ENCODE measurements at regions not wholly inside any gene's neighbourhood (a gene's known extent, or its start where the extent isn't known, plus 50 kb on each side); places are given as distances from the start of the nearest gene placed in this dataset.

DNA sequence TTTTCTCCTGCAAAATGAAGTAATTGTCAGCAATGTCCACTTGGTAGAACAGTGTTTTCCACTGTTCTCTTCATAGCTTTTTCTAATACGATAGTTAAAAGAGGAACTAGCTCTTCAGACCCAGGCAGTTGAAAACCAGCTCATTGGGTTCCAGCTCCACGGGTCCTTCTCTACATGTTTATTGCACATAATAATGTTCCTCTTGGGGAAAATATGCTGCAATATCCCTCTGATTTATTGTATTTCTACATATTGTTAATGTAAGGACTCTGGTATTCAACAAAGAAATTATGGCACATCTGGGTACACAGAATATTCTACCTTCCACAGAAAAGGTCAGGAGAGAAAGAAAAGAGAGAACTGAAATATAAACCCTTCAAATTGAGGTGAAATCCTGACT lies 473.4 kb downstream of the TRIML1 start:
- TF ChIP-seq SMC3 (IDR thresholded peaks at IDR 0.05) (no peak), KDM5A (IDR thresholded peaks at IDR 0.05) (no peak), BHLHE40 (IDR thresholded peaks at IDR 0.05; ENCODE audit: low read depth, low read length) (no peak), RCOR1 (IDR thresholded peaks at IDR 0.05; ENCODE audit: low read depth, low read length) (no peak), TFCP2L1 (CRISPR knock-in tag; IDR thresholded peaks at IDR 0.05) (no peak), FOSB (CRISPR knock-in tag; IDR thresholded peaks at IDR 0.05) (no peak), MYC (IDR thresholded peaks at IDR 0.05; ENCODE audit: borderline replicate concordance, low read length) (no peak)
- TF ChIP-seq, protein P1, sequence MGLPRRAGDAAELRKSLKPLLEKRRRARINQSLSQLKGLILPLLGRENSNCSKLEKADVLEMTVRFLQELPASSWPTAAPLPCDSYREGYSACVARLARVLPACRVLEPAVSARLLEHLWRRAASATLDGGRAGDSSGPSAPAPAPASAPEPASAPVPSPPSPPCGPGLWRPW (IDR thresholded peaks at IDR 0.05) = no peak
- no peaks in the 10 kb centered on the region for H3K9me3 ChIP-seq
- 87% methylated on average over 2 of the region's 2 CpGs for WGBS (ENCODE audit: missing lambda C conversion rate)
- no peak overlapping the region for H3K4me2 ChIP-seq
- H3K4me1 ChIP-seq = no peaks in the 10 kb centered on the region
- H3K4me3 ChIP-seq = no peak overlapping the region
- FAIRE-seq (no peak), ATAC-seq (no peak), DNase-seq (ENCODE audit: low read depth in 1 of 2, low spot score in 1 of 2) (no peak)
- ChIA-PET POLR2A (no interaction called here), CTCF (no interaction called here)
- no peak overlapping the region for H3K27ac ChIP-seq

DNA sequence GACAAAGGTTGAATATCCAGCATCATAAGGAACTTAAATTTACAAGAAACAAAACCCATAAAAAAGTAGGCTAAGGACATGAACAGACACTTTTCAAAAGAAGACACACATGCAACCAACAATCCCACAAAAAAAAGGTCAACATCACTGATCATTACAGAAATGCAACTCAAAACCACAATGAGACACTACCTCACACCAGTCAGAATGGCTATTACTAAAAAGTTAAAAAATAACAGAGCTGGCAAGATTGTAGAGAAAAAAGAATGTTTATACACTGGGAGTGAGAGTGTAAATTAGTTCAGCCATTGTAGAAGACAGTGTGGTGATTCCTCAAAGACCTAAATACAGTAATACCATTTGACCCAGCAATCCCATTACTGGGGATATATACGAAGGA lies 474.7 kb downstream of the TRIML1 start:
- Histone ChIP-seq H3K4me2 (no peak overlapping the region), H3K4me1 (no peaks in the 10 kb centered on the region), H3K9me3 (no peaks in the 10 kb centered on the region), H3K4me3 (no peak overlapping the region), H3K27ac (no peak overlapping the region)
- DNase-seq (ENCODE audit: low read depth in 1 of 2, low spot score in 1 of 2) (no peak), ATAC-seq (no peak), FAIRE-seq (no peak)
- CTCF ChIA-PET = no interaction called here
- TF ChIP-seq TFCP2L1 (CRISPR knock-in tag; IDR thresholded peaks at IDR 0.05) (no peak), FOXS1 (CRISPR knock-in tag; IDR thresholded peaks at IDR 0.05) (no peak), ZFP36 (IDR thresholded peaks at IDR 0.05; ENCODE audit: borderline replicate concordance, partially characterized antibody) (no peak), CBX2 (IDR thresholded peaks at IDR 0.05; ENCODE audit: borderline replicate concordance, low read depth) (no peak), HEYL (CRISPR knock-in tag; IDR thresholded peaks at IDR 0.05) (no peak), MAZ (IDR thresholded peaks at IDR 0.05; ENCODE audit: borderline replicate concordance, low read depth, low read length) (no peak), JUNB (IDR thresholded peaks at IDR 0.05) (no peak), ESRRA (IDR thresholded peaks at IDR 0.05; ENCODE audit: borderline replicate concordance, low read length) (no peak), HOXB5 (CRISPR knock-in tag; IDR thresholded peaks at IDR 0.05) (no peak), NR3C1 (IDR thresholded peaks at IDR 0.05) (no peak)
- TF ChIP-seq, protein P2, sequence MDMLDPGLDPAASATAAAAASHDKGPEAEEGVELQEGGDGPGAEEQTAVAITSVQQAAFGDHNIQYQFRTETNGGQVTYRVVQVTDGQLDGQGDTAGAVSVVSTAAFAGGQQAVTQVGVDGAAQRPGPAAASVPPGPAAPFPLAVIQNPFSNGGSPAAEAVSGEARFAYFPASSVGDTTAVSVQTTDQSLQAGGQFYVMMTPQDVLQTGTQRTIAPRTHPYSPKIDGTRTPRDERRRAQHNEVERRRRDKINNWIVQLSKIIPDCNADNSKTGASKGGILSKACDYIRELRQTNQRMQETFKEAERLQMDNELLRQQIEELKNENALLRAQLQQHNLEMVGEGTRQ (IDR thresholded peaks at IDR 0.05) = no peak
- TF ChIP-seq, protein P3, sequence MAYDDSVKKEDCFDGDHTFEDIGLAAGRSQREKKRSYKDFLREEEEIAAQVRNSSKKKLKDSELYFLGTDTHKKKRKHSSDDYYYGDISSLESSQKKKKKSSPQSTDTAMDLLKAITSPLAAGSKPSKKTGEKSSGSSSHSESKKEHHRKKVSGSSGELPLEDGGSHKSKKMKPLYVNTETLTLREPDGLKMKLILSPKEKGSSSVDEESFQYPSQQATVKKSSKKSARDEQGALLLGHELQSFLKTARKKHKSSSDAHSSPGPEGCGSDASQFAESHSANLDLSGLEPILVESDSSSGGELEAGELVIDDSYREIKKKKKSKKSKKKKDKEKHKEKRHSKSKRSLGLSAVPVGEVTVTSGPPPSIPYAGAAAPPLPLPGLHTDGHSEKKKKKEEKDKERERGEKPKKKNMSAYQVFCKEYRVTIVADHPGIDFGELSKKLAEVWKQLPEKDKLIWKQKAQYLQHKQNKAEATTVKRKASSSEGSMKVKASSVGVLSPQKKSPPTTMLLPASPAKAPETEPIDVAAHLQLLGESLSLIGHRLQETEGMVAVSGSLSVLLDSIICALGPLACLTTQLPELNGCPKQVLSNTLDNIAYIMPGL (CRISPR knock-in tag; IDR thresholded peaks at IDR 0.05; ENCODE audit: borderline replicate concordance) = no peak
- TF ChIP-seq, protein P4, sequence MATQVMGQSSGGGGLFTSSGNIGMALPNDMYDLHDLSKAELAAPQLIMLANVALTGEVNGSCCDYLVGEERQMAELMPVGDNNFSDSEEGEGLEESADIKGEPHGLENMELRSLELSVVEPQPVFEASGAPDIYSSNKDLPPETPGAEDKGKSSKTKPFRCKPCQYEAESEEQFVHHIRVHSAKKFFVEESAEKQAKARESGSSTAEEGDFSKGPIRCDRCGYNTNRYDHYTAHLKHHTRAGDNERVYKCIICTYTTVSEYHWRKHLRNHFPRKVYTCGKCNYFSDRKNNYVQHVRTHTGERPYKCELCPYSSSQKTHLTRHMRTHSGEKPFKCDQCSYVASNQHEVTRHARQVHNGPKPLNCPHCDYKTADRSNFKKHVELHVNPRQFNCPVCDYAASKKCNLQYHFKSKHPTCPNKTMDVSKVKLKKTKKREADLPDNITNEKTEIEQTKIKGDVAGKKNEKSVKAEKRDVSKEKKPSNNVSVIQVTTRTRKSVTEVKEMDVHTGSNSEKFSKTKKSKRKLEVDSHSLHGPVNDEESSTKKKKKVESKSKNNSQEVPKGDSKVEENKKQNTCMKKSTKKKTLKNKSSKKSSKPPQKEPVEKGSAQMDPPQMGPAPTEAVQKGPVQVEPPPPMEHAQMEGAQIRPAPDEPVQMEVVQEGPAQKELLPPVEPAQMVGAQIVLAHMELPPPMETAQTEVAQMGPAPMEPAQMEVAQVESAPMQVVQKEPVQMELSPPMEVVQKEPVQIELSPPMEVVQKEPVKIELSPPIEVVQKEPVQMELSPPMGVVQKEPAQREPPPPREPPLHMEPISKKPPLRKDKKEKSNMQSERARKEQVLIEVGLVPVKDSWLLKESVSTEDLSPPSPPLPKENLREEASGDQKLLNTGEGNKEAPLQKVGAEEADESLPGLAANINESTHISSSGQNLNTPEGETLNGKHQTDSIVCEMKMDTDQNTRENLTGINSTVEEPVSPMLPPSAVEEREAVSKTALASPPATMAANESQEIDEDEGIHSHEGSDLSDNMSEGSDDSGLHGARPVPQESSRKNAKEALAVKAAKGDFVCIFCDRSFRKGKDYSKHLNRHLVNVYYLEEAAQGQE (IDR thresholded peaks at IDR 0.05) = no peak
- POLR2A ChIA-PET = no interaction called here
- 77% methylated on average over 1 of the region's 1 CpG for WGBS (ENCODE audit: missing lambda C conversion rate)

Measured in A549 (cell line).